Activated CD4-positive, alpha-beta memory T cell treated with anti-CD3 and anti-CD28 coated beads for 36 hours (primary cell): ENCODE measurements at regions not wholly inside any gene's neighbourhood (a gene's known extent, or its start where the extent isn't known, plus 50 kb on each side); places are given as distances from the start of the nearest gene placed in this dataset.

Source experiments
- CTCF ChIA-PET: fragments of 350-600 bp; sonication (Branson Sonifier 250); formaldehyde crosslinking; loops from one replicate; lab custom pipeline; 2021; ENCODE audit warnings: antibody characterized with exemption, inconsistent platforms; lab: Charles Lee
- POLR2A ChIA-PET: fragments of 350-600 bp; sonication (Branson Sonifier 250); formaldehyde crosslinking; loops from one replicate; lab custom pipeline; 2021; ENCODE audit warnings: antibody characterized with exemption; lab: Charles Lee
- DNase-seq: peaks from one replicate; pipeline ENCODE4 v3.0.0-alpha.2; 2020
- H3K27ac Mint-ChIP-seq: one replicate; pipeline ENCODE4 v1.8.0; 2021; ENCODE audit warnings: mixed read lengths
- H3K27me3 Mint-ChIP-seq: one replicate; pipeline ENCODE4 v1.8.0; 2021; ENCODE audit warnings: mixed read lengths
- H3K36me3 Mint-ChIP-seq: one replicate; pipeline ENCODE4 v1.8.0; 2021; ENCODE audit warnings: mixed read lengths
- H3K4me1 Mint-ChIP-seq: one replicate; pipeline ENCODE4 v1.8.0; 2021; ENCODE audit warnings: low read depth, mixed read lengths
- H3K4me3 Mint-ChIP-seq: one replicate; pipeline ENCODE4 v1.8.0; 2021; ENCODE audit warnings: mild to moderate bottlenecking, mixed read lengths
- H3K9me3 Mint-ChIP-seq: one replicate; pipeline ENCODE4 v1.8.0; 2021; ENCODE audit warnings: mixed read lengths
- intact Hi-C: fragments of 100-400 bp; cut with micrococcal nuclease; formaldehyde crosslinking; loops from one replicate; pipeline ENCODE4 v1.15.1; 2023

GRCh38 chr18:42275949-42276730 lies 321.1 kb downstream of the PIK3C3 start:
- Mint-ChIP-seq H3K4me3 (no peak overlapping the region), H3K4me1 (no peaks in the 10 kb centered on the region), H3K9me3 (no peaks in the 10 kb centered on the region), H3K36me3 (no peaks in the 10 kb centered on the region), H3K27ac (no peak overlapping the region), H3K27me3 (no peaks in the 10 kb centered on the region)
- CTCF ChIA-PET = no interaction called here
- POLR2A ChIA-PET = no interaction called here
- DNase-seq = no peak
- intact Hi-C loops = no loop called here

GRCh38 chr18:42281124-42281523 lies 326.1 kb downstream of the PIK3C3 start:
- H3K4me1 Mint-ChIP-seq = no peaks in the 10 kb centered on the region
- H3K36me3 Mint-ChIP-seq = no peaks in the 10 kb centered on the region
- no peak overlapping the region for H3K4me3 Mint-ChIP-seq
- intact Hi-C loops = no loop called here
- H3K9me3 Mint-ChIP-seq = no peaks in the 10 kb centered on the region
- DNase-seq = no peak
- H3K27me3 Mint-ChIP-seq = peaks cover 1% of the 10 kb centered on the region
- H3K27ac Mint-ChIP-seq = no peak overlapping the region
- ChIA-PET CTCF (no interaction called here), POLR2A (no interaction called here)

- intact Hi-C loops = no loop called here
- Mint-ChIP-seq H3K27me3 (peaks cover 3% of the 10 kb centered on the region), H3K9me3 (no peaks in the 10 kb centered on the region), H3K4me3 (no peak overlapping the region), H3K36me3 (no peaks in the 10 kb centered on the region), H3K27ac (no peak overlapping the region), H3K4me1 (no peaks in the 10 kb centered on the region)
- no peak for DNase-seq
- ChIA-PET POLR2A (no interaction called here), CTCF (interaction anchor here (0.8 to 1.1 kb wide), 2 partner anchors 14 to 17 kb away, joined by 3 read pairs; no protein-coding TSS in a partner anchor)
These were observed 326.8 kb downstream of the PIK3C3 start for GRCh38 chr18:42281851-42282250.

GRCh38 chr18:42287047-42287446 lies 332.0 kb downstream of the PIK3C3 start:
- ChIA-PET CTCF (no interaction called here), POLR2A (no interaction called here)
- Mint-ChIP-seq H3K4me1 (no peaks in the 10 kb centered on the region), H3K9me3 (no peaks in the 10 kb centered on the region), H3K4me3 (no peak overlapping the region), H3K27ac (no peak overlapping the region), H3K27me3 (peaks cover 3% of the 10 kb centered on the region), H3K36me3 (no peaks in the 10 kb centered on the region)
- no peak for DNase-seq
- intact Hi-C loops = no loop called here

DNA sequence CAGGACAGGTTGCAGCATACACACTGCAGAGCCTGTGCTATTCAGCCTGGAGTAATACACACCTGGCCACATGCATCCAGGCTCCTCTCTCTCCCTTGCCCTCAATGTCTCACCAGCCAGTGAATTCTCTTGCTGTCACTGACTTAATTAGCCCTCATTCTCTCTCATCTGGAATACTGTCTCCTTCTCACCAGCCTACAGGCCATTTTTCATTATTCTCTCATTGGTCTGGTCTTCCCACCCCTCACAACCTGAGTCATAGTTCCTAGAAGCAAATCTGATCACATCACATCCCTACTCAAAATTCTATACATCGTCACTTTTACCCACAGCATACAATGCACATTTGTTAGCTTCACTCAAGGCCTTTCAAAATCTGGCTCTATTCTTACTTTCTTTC lies 333.1 kb downstream of the PIK3C3 start:
- Mint-ChIP-seq H3K27ac (no peak overlapping the region), H3K27me3 (peaks cover 3% of the 10 kb centered on the region)
- intact Hi-C loops = no loop called here

GRCh38 chr18:42289526-42289925 lies 334.5 kb downstream of the PIK3C3 start:
- no peak for DNase-seq
- intact Hi-C loops = no loop called here
- H3K27ac Mint-ChIP-seq = no peak overlapping the region
- ChIA-PET CTCF (interaction anchor here (1.2 kb wide), 1 partner anchor 9 kb away, joined by 6 read pairs; no protein-coding TSS in a partner anchor), POLR2A (no interaction called here)
- peaks cover 3% of the 10 kb centered on the region for H3K9me3 Mint-ChIP-seq
- no peaks in the 10 kb centered on the region for H3K4me1 Mint-ChIP-seq
- peaks cover 3% of the 10 kb centered on the region for H3K27me3 Mint-ChIP-seq
- no peaks in the 10 kb centered on the region for H3K36me3 Mint-ChIP-seq
- H3K4me3 Mint-ChIP-seq = no peak overlapping the region

More for the DNA sequence above, 333.1 kb downstream of the PIK3C3 start:
- H3K36me3 Mint-ChIP-seq = no peaks in the 10 kb centered on the region
- peaks cover 3% of the 10 kb centered on the region for H3K9me3 Mint-ChIP-seq
- POLR2A ChIA-PET = no interaction called here
- no peak overlapping the region for H3K4me3 Mint-ChIP-seq
- CTCF ChIA-PET = no interaction called here
- no peak for DNase-seq
- no peaks in the 10 kb centered on the region for H3K4me1 Mint-ChIP-seq

- Mint-ChIP-seq H3K4me3 (no peak overlapping the region), H3K27ac (no peak overlapping the region), H3K27me3 (peaks cover 3% of the 10 kb centered on the region), H3K9me3 (peaks cover 3% of the 10 kb centered on the region), H3K36me3 (no peaks in the 10 kb centered on the region), H3K4me1 (no peaks in the 10 kb centered on the region)
- CTCF ChIA-PET = interaction anchor here (1.1 to 1.2 kb wide), 3 partner anchors 8 to 176 kb away, joined by 3 to 6 read pairs (median 4); no protein-coding TSS in a partner anchor
- no peak for DNase-seq
- intact Hi-C loops = loop anchor here (10.0 kb wide), 1 partner anchor 1274 kb away; no protein-coding TSS in a partner anchor
- POLR2A ChIA-PET = no interaction called here
These were observed 335.6 kb downstream of the PIK3C3 start for GRCh38 chr18:42290318-42291307.

DNA sequence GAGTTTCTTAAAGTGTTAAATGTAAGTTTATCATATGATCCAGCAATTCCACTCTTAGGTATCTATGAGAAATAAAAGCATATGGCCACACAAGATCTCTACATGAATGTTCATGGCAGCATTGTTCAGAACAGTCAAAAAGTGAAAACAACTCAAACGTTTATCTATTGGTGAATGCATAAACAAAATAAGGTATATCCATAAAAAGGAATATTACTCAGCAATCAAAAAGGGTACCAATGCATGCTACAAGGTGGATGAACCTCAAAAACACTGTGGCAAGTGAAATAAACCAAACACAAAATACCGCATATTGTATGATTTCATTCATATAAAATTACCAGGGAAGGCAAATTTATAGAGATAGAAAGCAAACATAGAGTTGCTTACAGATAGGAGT lies 337.6 kb downstream of the PIK3C3 start:
- no peak overlapping the region for H3K4me3 Mint-ChIP-seq
- H3K27ac Mint-ChIP-seq = no peak overlapping the region
- intact Hi-C loops = loop anchor here (10.0 kb wide), 1 partner anchor 1272 kb away; no protein-coding TSS in a partner anchor
- ChIA-PET CTCF (interaction anchor here (1.1 kb wide), 1 partner anchor 239 kb away, joined by 3 read pairs; no protein-coding TSS in a partner anchor), POLR2A (no interaction called here)
- no peaks in the 10 kb centered on the region for H3K36me3 Mint-ChIP-seq
- no peak for DNase-seq
- H3K9me3 Mint-ChIP-seq = peaks cover 3% of the 10 kb centered on the region
- no peaks in the 10 kb centered on the region for H3K4me1 Mint-ChIP-seq
- H3K27me3 Mint-ChIP-seq = no peaks in the 10 kb centered on the region

- ChIA-PET POLR2A (interaction anchor here (0.5 kb wide), 1 partner anchor 272 kb away, joined by 6 read pairs; no protein-coding TSS in a partner anchor), CTCF (interaction anchor here (1.4 kb wide), 1 partner anchor 14 kb away, joined by 3 read pairs; no protein-coding TSS in a partner anchor)
- intact Hi-C loops = loop anchor here (5.0 to 10.0 kb wide), 2 partner anchors 184 to 1269 kb away; no protein-coding TSS in a partner anchor
- Mint-ChIP-seq H3K27ac (no peak overlapping the region), H3K9me3 (peaks cover 3% of the 10 kb centered on the region), H3K4me3 (no peak overlapping the region), H3K27me3 (peaks cover 2% of the 10 kb centered on the region), H3K4me1 (no peaks in the 10 kb centered on the region), H3K36me3 (no peaks in the 10 kb centered on the region)
- DNase-seq = no peak
These were observed 341.2 kb downstream of the PIK3C3 start for GRCh38 chr18:42296192-42296591.

- H3K27me3 Mint-ChIP-seq = peaks cover 2% of the 10 kb centered on the region
- H3K36me3 Mint-ChIP-seq = no peaks in the 10 kb centered on the region
- ChIA-PET CTCF (interaction anchor here (0.7 to 1.4 kb wide), 3 partner anchors 14 to 25 kb away, joined by 3 to 4 read pairs (median 3); no protein-coding TSS in a partner anchor), POLR2A (no interaction called here)
- peaks cover 3% of the 10 kb centered on the region for H3K9me3 Mint-ChIP-seq
- intact Hi-C loops = loop anchor here (5.0 to 10.0 kb wide), 2 partner anchors 184 to 1268 kb away; no protein-coding TSS in a partner anchor
- no peak overlapping the region for H3K4me3 Mint-ChIP-seq
- no peak overlapping the region for H3K27ac Mint-ChIP-seq
- H3K4me1 Mint-ChIP-seq = no peaks in the 10 kb centered on the region
- no peak for DNase-seq
These were observed 341.7 kb downstream of the PIK3C3 start for GRCh38 chr18:42296723-42297122.

DNA sequence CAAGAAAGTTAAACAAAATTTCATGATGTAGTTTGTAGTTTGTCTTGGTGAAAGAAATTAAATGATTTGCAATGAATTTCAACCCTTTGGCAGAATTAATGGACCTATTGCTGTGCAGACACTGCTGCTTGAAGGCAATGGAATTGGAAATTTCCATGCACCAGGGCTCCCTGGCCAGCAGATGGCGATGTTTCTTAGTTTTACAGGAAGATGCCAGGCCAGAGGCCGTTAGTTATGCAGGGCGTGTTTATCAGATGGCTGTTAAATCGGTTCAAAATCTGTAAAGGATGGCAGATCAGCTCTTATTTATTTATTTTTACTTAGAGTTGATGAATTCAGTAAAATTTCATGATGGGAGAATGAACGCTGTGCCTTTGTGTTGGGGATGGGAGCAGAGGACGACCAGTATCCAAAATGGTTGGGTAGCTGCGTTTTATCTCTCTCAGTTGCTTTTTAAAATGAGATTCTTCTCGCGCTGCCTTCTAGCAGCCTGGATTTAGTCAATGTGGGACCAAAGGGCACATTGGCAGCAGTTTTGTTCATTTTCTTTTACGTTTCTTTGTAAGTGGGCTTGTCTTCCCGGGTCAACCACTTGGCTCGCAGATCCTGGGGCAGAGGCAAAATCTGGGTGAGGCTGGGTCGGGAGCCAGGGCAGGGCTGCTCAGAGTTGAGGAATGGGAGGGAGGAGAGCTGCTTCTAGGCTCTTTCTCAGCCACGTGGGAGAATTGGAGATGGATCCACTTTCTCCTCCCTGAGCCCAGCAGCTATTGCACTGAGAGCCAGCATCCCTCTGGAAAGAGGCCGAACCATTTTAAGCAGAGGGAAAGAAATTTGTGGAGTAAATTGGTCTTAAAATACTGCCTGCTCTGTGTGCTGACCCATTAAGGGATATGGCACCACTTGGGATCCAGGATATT lies 344.0 kb downstream of the PIK3C3 start:
- DNase-seq = peak; percentile 69
- Mint-ChIP-seq H3K9me3 (no peaks in the 10 kb centered on the region), H3K27ac (no peak overlapping the region), H3K4me1 (no peaks in the 10 kb centered on the region), H3K4me3 (no peak overlapping the region), H3K36me3 (no peaks in the 10 kb centered on the region), H3K27me3 (peaks cover 5% of the 10 kb centered on the region)
- intact Hi-C loops = loop anchor here (1.0 to 10.0 kb wide), 3 partner anchors 187 to 1266 kb away; no protein-coding TSS in a partner anchor
- ChIA-PET POLR2A (no interaction called here), CTCF (interaction anchor here (0.7 to 3.1 kb wide), 15 partner anchors 9 to 1260 kb away, joined by 3 to 24 read pairs (median 4); no protein-coding TSS in a partner anchor)
